Caco-2 (cell line): ENCODE measurements at regions not wholly inside any gene's neighbourhood (a gene's known extent, or its start where the extent isn't known, plus 50 kb on each side); places are given as distances from the start of the nearest gene placed in this dataset.

Source experiments
- BruUV-seq: library from RNA; stranded (reverse); fragments of 400-500 nt; replicated peaks from 2 replicates; lab custom pipeline; 2021; lab: Mats Ljungman, UMichigan
- CTCF ChIA-PET: fragments of 300-600 bp; sonication (Branson Sonifier 250); formaldehyde crosslinking; loops from one replicate; lab custom pipeline; 2022; ENCODE audit warnings: antibody characterized with exemption; lab: Charles Lee
- POLR2A ChIA-PET: fragments of 300-600 bp; sonication (Branson Sonifier 250); formaldehyde crosslinking; loops from one replicate; lab custom pipeline; 2022; ENCODE audit warnings: antibody characterized with exemption; lab: Charles Lee
- DNase-seq, 2 experiments: peaks; one replicate each; pipeline versions ENCODE4 v3.0.0 to v3.0.0-alpha.2; 2020 to 2022
- H3K27me3 ChIP-seq: replicated peaks from 2 replicates; pipeline ENCODE4 v1.6.0; 2011; ENCODE audit warnings: low read length; ENCODE audit not compliant: control insufficient read depth, insufficient read depth
- H3K36me3 ChIP-seq: 2 replicates; pipeline ENCODE4 v1.5.1; 2011; ENCODE audit warnings: low read length; ENCODE audit not compliant: control insufficient read depth, insufficient read depth
- H3K4me1 ChIP-seq: fragments of 250-450 bp; sonication (Bioruptor Pico); 2 replicates; pipeline ENCODE4 v1.5.1; 2020; ENCODE audit warnings: mild to moderate bottlenecking
- H3K4me3 ChIP-seq: 2 replicates; pipeline ENCODE4 v1.5.1; 2011; ENCODE audit warnings: low read depth, mild to moderate bottlenecking, control low read depth, low read length
- H3K9me3 ChIP-seq: fragments of 250-450 bp; sonication (Bioruptor Pico); 2 replicates; pipeline ENCODE4 v1.5.1; 2020; ENCODE audit warnings: mild to moderate bottlenecking, moderate library complexity
- H3K27ac Mint-ChIP-seq: one replicate; pipeline ENCODE4 v1.8.0; 2022; ENCODE audit warnings: mixed read lengths; ENCODE audit not compliant: unreplicated experiment
- H3K27me3 Mint-ChIP-seq: one replicate; pipeline ENCODE4 v1.8.0; 2022; ENCODE audit warnings: mixed read lengths; ENCODE audit not compliant: insufficient read depth, unreplicated experiment
- H3K36me3 Mint-ChIP-seq: one replicate; pipeline ENCODE4 v1.8.0; 2022; ENCODE audit warnings: mild to moderate bottlenecking, mixed read lengths; ENCODE audit not compliant: insufficient read depth, unreplicated experiment
- H3K4me1 Mint-ChIP-seq: one replicate; pipeline ENCODE4 v1.8.0; 2022; ENCODE audit warnings: low read depth, mixed read lengths; ENCODE audit not compliant: unreplicated experiment
- H3K4me3 Mint-ChIP-seq: one replicate; pipeline ENCODE4 v1.8.0; 2022; ENCODE audit warnings: mild to moderate bottlenecking, moderate library complexity, mixed read lengths; ENCODE audit not compliant: unreplicated experiment
- H3K9me3 Mint-ChIP-seq: one replicate; pipeline ENCODE4 v1.8.0; 2022; ENCODE audit warnings: mixed read lengths; ENCODE audit not compliant: unreplicated experiment
- CTCF ChIP-seq, 2 experiments: fragments of 200-600 bp in 1 of 2; IDR thresholded peaks; 1 replicate in 1 of 2; 2 replicates in 1 of 2; pipeline versions ENCODE4 v1.5.1 to v1.8.0; 2011 to 2022; ENCODE audit warnings: antibody characterized with exemption in 1 of 2, control low read depth in 1 of 2, inconsistent platforms in 1 of 2, low read depth in 1 of 2, low read length in 1 of 2, mild to moderate bottlenecking in 1 of 2, moderate library complexity in 1 of 2; ENCODE audit not compliant: insufficient read depth in 1 of 2, severe bottlenecking in 1 of 2, unreplicated experiment in 1 of 2
- intact Hi-C: fragments of 100-400 bp; cut with micrococcal nuclease; formaldehyde crosslinking; loops from one replicate; pipeline ENCODE4 v1.10.0; 2022; ENCODE audit not compliant: unreplicated experiment

GRCh38 chr10:29130190-29130673 lies 158.6 kb upstream of the LYZL1 start:
- Histone ChIP-seq H3K4me1 (peaks cover 28% of the 10 kb centered on the region), H3K9me3 (no peaks in the 10 kb centered on the region; the same call in 1 of the 2 replicates), H3K36me3 (no peaks in the 10 kb centered on the region), H3K4me3 (no peak overlapping the region), H3K27me3 (no peaks in the 10 kb centered on the region)
- ChIA-PET CTCF (interaction anchor here (0.6 to 1.6 kb wide), 6 partner anchors 108 to 466 kb away, joined by 3 to 15 read pairs (median 6); no protein-coding TSS in a partner anchor), POLR2A (interaction anchor here (0.6 kb wide), 1 partner anchor 47 kb away, joined by 6 read pairs; no protein-coding TSS in a partner anchor)
- H3K4me1 Mint-ChIP-seq, result peaks cover 24% of the 10 kb centered on the region
- intact Hi-C loops, result loop anchor here (1.0 to 5.0 kb wide), 8 partner anchors 92 to 502 kb away; no protein-coding TSS in a partner anchor
- no peaks in the 10 kb centered on the region for H3K9me3 Mint-ChIP-seq
- DNase-seq, result peak; percentile 70 to 81
- no peaks in the 10 kb centered on the region for H3K27me3 Mint-ChIP-seq
- H3K27ac Mint-ChIP-seq, result no peak overlapping the region
- peak; percentile 85 to 92 for TF ChIP-seq CTCF (IDR thresholded peaks at IDR 0.05; ENCODE audit: insufficient read depth in 1 of 2, low read depth in 1 of 2, low read length in 1 of 2, severe bottlenecking in 1 of 2, unreplicated experiment in 1 of 2)
- H3K36me3 Mint-ChIP-seq, result no peaks in the 10 kb centered on the region
- no TSS peak for BruUV-seq
- no peak overlapping the region for H3K4me3 Mint-ChIP-seq

- ChIA-PET POLR2A (no interaction called here), CTCF (interaction anchor here (0.8 to 1.6 kb wide), 7 partner anchors 14 to 468 kb away, joined by 3 to 7 read pairs (median 6); no protein-coding TSS in a partner anchor)
- Histone ChIP-seq H3K4me3 (no peak overlapping the region), H3K9me3 (no peaks in the 10 kb centered on the region; the same call in 1 of the 2 replicates), H3K4me1 (peaks cover 33% of the 10 kb centered on the region), H3K27me3 (no peaks in the 10 kb centered on the region), H3K36me3 (no peaks in the 10 kb centered on the region)
- Mint-ChIP-seq H3K4me3 (no peak overlapping the region), H3K27ac (peak overlapping the region; percentile 51), H3K9me3 (no peaks in the 10 kb centered on the region), H3K27me3 (no peaks in the 10 kb centered on the region), H3K4me1 (peaks cover 16% of the 10 kb centered on the region), H3K36me3 (no peaks in the 10 kb centered on the region)
- no TSS peak for BruUV-seq
- no peak for DNase-seq
- intact Hi-C loops, result loop anchor here (2.0 to 5.0 kb wide), 4 partner anchors 90 to 250 kb away; no protein-coding TSS in a partner anchor
- no peak for TF ChIP-seq CTCF (IDR thresholded peaks at IDR 0.05; ENCODE audit: insufficient read depth in 1 of 2, low read depth in 1 of 2, low read length in 1 of 2, severe bottlenecking in 1 of 2, unreplicated experiment in 1 of 2)
Measured at GRCh38 chr10:29131952-29132547, 156.8 kb upstream of the LYZL1 start.

GRCh38 chr10:29132551-29133111 lies 156.2 kb upstream of the LYZL1 start:
- Mint-ChIP-seq H3K4me1 (peaks cover 15% of the 10 kb centered on the region), H3K27me3 (no peaks in the 10 kb centered on the region), H3K4me3 (no peak overlapping the region), H3K9me3 (no peaks in the 10 kb centered on the region), H3K36me3 (no peaks in the 10 kb centered on the region), H3K27ac (peak overlapping the region; percentile 51)
- Histone ChIP-seq H3K27me3 (no peaks in the 10 kb centered on the region), H3K4me3 (no peak overlapping the region), H3K9me3 (no peaks in the 10 kb centered on the region; the same call in 1 of the 2 replicates), H3K4me1 (peaks cover 33% of the 10 kb centered on the region), H3K36me3 (no peaks in the 10 kb centered on the region)
- TF ChIP-seq CTCF (IDR thresholded peaks at IDR 0.05; ENCODE audit: insufficient read depth in 1 of 2, low read depth in 1 of 2, low read length in 1 of 2, severe bottlenecking in 1 of 2, unreplicated experiment in 1 of 2), result peak in 1 of 2 experiments; percentile 11
- ChIA-PET CTCF (interaction anchor here (0.7 to 1.1 kb wide), 5 partner anchors 13 to 500 kb away, joined by 3 to 7 read pairs (median 3); no protein-coding TSS in a partner anchor), POLR2A (interaction anchor here (0.6 kb wide), 1 partner anchor 28 kb away, joined by 3 read pairs; no protein-coding TSS in a partner anchor)
- peak; percentile 42 to 57 for DNase-seq
- intact Hi-C loops, result loop anchor here (5.0 kb wide), 2 partner anchors 90 to 250 kb away; no protein-coding TSS in a partner anchor
- BruUV-seq, result no TSS peak
